Ovary (tissue), 7 donors: ENCODE measurements at regions not wholly inside any gene's neighbourhood (a gene's known extent, or its start where the extent isn't known, plus 50 kb on each side); places are given as distances from the start of the nearest gene placed in this dataset.
A peak's percentile ranks its signal among the peaks of the same experiment; 100 is the strongest.
"Not testable (repeated sequence)": the region's sequence is repeated elsewhere in the genome, so short reads cannot be mapped to it uniquely, and the experiment has no call there.

Experiments used
- DNase-seq, 5 donors: peaks; one replicate each; pipeline ENCODE4 v3.0.0-alpha.2; 2019 to 2020
- H3K27ac ChIP-seq, 2 donors: fragments of 200-600 bp; one replicate each; pipeline versions ENCODE4 v1.5.1 to v1.8.0; 2019 to 2022
- H3K27me3 ChIP-seq: fragments of 200-600 bp; one replicate; pipeline ENCODE4 v1.8.0; 2022
- H3K36me3 ChIP-seq: fragments of 200-600 bp; sonication (generic); one replicate; pipeline ENCODE4 v1.5.1; 2019
- H3K4me1 ChIP-seq: one replicate; pipeline ENCODE4 v1.8.1; 2013; ENCODE audit warnings: mild to moderate bottlenecking, moderate library complexity; ENCODE audit not compliant: insufficient read depth
- H3K4me3 ChIP-seq: fragments of 200-600 bp; sonication (generic); one replicate; pipeline ENCODE4 v1.5.1; 2017
- H3K9me3 ChIP-seq, 2 donors: fragments of 200-600 bp in 1 of 2; sonication (generic) in 1 of 2; one replicate each; pipeline versions ENCODE4 v1.5.1 to v1.8.1; 2013 to 2019; ENCODE audit warnings: mild to moderate bottlenecking in 1 of 2, moderate library complexity in 1 of 2
- CTCF ChIP-seq, 3 donors: fragments of 450-650 bp in 2 of 3; fragments of 200-600 bp in 1 of 3; IDR thresholded peaks; one replicate each; pipeline versions ENCODE4 v1.5.1 to v1.8.0; 2016 to 2022; ENCODE audit warnings: antibody characterized with exemption in 3 of 3, mild to moderate bottlenecking in 1 of 3
- EP300 ChIP-seq: sonication (generic); formaldehyde crosslinking; IDR thresholded peaks from one replicate; pipeline ENCODE4 v1.6.1; 2017; ENCODE audit warnings: antibody characterized with exemption
- POLR2A ChIP-seq: fragments of 450-650 bp; IDR thresholded peaks from one replicate; pipeline ENCODE4 v1.6.1; 2017; ENCODE audit warnings: antibody characterized with exemption, mild to moderate bottlenecking, moderate library complexity
- WGBS, 3 donors: extraction: QIAGEN DNeasy Blood & Tissue Kit in 1 of 3; methylation state at CpG; one replicate each; pipeline versions ENCODE4 v1.1.5 to v1.1.7; 2013 to 2017; 5-methylcytosine and 5-hydroxymethylcytosine counted together
- intact Hi-C, 4 donors: fragments of 100-400 bp; cut with DNase I; formaldehyde crosslinking; loops; one replicate each; pipeline versions ENCODE4 v1.11.0 to v1.15.1; 2022 to 2023
- donor health status: DM: no; HTN: no; CAD: no; lungs with moderate emphysema.
- donor health status: DM: no; HTN: no; CAD: no.
- donor health status: Bipolar disorder and iron deficiency.
- donor health status: DM: no; HTN: no; CAD: no.
- donor health status: DM: yes; HTN: yes; CAD: no.

GRCh38 chr4:147108409-147108808 lies 162.7 kb upstream of the TTC29 start:
- no peak for DNase-seq
- WGBS, 3 donors = 82 to 92% (median 87%) methylated on average over 2 of the region's 2 CpGs
- intact Hi-C loops = no loop called here

GRCh38 chr4:147109800-147110199 lies 164.1 kb upstream of the TTC29 start:
- DNase-seq = no peak
- Histone ChIP-seq H3K9me3 (no peaks in the 10 kb centered on the region), H3K4me1 (no peaks in the 10 kb centered on the region), H3K4me3 (no peak overlapping the region), H3K27ac (no peak overlapping the region), H3K27me3 (no peaks in the 10 kb centered on the region), H3K36me3 (no peaks in the 10 kb centered on the region)
- 81 to 100% (median 81%) methylated on average over 1 of the region's 1 CpG for WGBS, 3 donors
- TF ChIP-seq EP300 (no peak), POLR2A (no peak), CTCF (IDR thresholded peaks at IDR 0.05) (no peak)
- intact Hi-C loops = loop anchor here in 2 of 4 donors (5.0 to 10.0 kb wide), 2 partner anchors 245 to 483 kb away; no protein-coding TSS in a partner anchor

More at GRCh38 chr4:147108409-147108808, 162.7 kb upstream of the TTC29 start:
- Histone ChIP-seq H3K4me3 (no peak overlapping the region), H3K4me1 (no peaks in the 10 kb centered on the region), H3K9me3 (no peaks in the 10 kb centered on the region), H3K36me3 (no peaks in the 10 kb centered on the region), H3K27me3 (no peaks in the 10 kb centered on the region), H3K27ac (no peak overlapping the region)
- TF ChIP-seq POLR2A = no peak

- H3K4me3 ChIP-seq = no peak overlapping the region
- no peak overlapping the region for H3K27ac ChIP-seq
- no peaks in the 10 kb centered on the region for H3K9me3 ChIP-seq
- no peak for DNase-seq
- TF ChIP-seq CTCF (IDR thresholded peaks at IDR 0.05) (peak; percentile 39 to 61 (median 51)), EP300 (no peak), POLR2A (no peak)
- H3K36me3 ChIP-seq = no peaks in the 10 kb centered on the region
- no peaks in the 10 kb centered on the region for H3K27me3 ChIP-seq
- H3K4me1 ChIP-seq = no peaks in the 10 kb centered on the region
- WGBS, 3 donors = 80 to 82% (median 80%) methylated on average over 7 of the region's 7 CpGs
- intact Hi-C loops = loop anchor here in 2 of 4 donors (5.0 to 10.0 kb wide), 2 partner anchors 244 to 482 kb away; no protein-coding TSS in a partner anchor
These were observed 165.1 kb upstream of the TTC29 start for GRCh38 chr4:147110473-147111367.

GRCh38 chr4:147112196-147112595 lies 166.5 kb upstream of the TTC29 start:
- not testable (repeated sequence) for H3K27ac ChIP-seq, H3K9me3 ChIP-seq, H3K36me3 ChIP-seq, DNase-seq, H3K4me1 ChIP-seq, H3K27me3 ChIP-seq, H3K4me3 ChIP-seq
- intact Hi-C loops = loop anchor here in 2 of 4 donors (5.0 to 10.0 kb wide), 2 partner anchors 243 to 480 kb away; no protein-coding TSS in a partner anchor
- 78 to 81% (median 79%) methylated on average over 6 of the region's 6 CpGs for WGBS, 3 donors

DNA sequence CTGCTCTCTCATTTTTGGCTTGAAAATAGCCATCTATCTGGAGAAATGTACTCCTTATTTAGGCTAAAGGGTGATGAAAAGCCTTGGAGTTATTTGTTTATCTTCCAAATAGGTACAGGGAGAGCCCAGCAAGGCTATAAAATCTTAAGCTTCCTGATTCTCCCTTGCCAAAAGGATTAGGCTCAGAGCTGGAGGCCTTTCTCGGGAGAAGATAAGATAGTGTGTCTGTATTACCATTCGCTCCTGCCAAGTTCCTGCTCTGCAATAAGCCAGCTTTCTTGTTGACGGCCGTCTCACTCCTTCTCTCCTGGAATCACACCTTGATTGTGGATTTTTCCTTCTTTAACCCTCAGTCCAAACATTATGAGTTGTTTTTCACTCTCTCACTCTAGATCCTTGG lies 171.8 kb upstream of the TTC29 start:
- intact Hi-C loops = loop anchor here in 1 of 4 donors (5.0 to 10.0 kb wide), 2 partner anchors 237 to 605 kb away; no protein-coding TSS in a partner anchor
- 0 to 4% (median 2%) methylated on average over 4 of the region's 4 CpGs for WGBS, 3 donors
- TF ChIP-seq EP300 (no peak), CTCF (IDR thresholded peaks at IDR 0.05) (no peak), POLR2A (no peak)
- DNase-seq = peak in 2 of 5 donors; percentile 41 to 60
- no peak overlapping the region for H3K4me3 ChIP-seq
- peaks cover 5% of the 10 kb centered on the region for H3K4me1 ChIP-seq
- no peaks in the 10 kb centered on the region for H3K36me3 ChIP-seq
- H3K9me3 ChIP-seq = no peaks in the 10 kb centered on the region
- peak overlapping the region in 1 of 2 donors; percentile 34 for H3K27ac ChIP-seq
- H3K27me3 ChIP-seq = no peaks in the 10 kb centered on the region
